ENCODE measurements at regions not wholly inside any gene's neighbourhood (a gene's known extent, or its start where the extent isn't known, plus 50 kb on each side); places are given as distances from the start of the nearest gene placed in this dataset.

- H3K9me3 Mint-ChIP-seq (ENCODE audit: unreplicated experiment) = no peaks in the 10 kb centered on the region
- no peaks in the 10 kb centered on the region for H3K4me1 Mint-ChIP-seq (ENCODE audit: unreplicated experiment)
- no peak for TF ChIP-seq CTCF (IDR thresholded peaks at IDR 0.05; ENCODE audit: unreplicated experiment)
- no peak for DNase-seq (ENCODE audit: low spot score)
- H3K36me3 Mint-ChIP-seq (ENCODE audit: low read depth, unreplicated experiment) = no peaks in the 10 kb centered on the region
- no peak overlapping the region for H3K27ac Mint-ChIP-seq (ENCODE audit: unreplicated experiment)
- H3K4me3 Mint-ChIP-seq (ENCODE audit: unreplicated experiment) = no peak overlapping the region
- H3K27me3 Mint-ChIP-seq (ENCODE audit: unreplicated experiment) = peaks cover 3% of the 10 kb centered on the region
Observed at GRCh38 chr3:28745916-28746617, 397.4 kb upstream of the AZI2 start.

- Mint-ChIP-seq H3K36me3 (ENCODE audit: low read depth, unreplicated experiment) (no peaks in the 10 kb centered on the region), H3K27me3 (ENCODE audit: unreplicated experiment) (peaks cover 3% of the 10 kb centered on the region), H3K27ac (ENCODE audit: unreplicated experiment) (no peak overlapping the region), H3K4me3 (ENCODE audit: unreplicated experiment) (no peak overlapping the region), H3K9me3 (ENCODE audit: unreplicated experiment) (no peaks in the 10 kb centered on the region), H3K4me1 (ENCODE audit: unreplicated experiment) (no peaks in the 10 kb centered on the region)
- TF ChIP-seq CTCF (IDR thresholded peaks at IDR 0.05; ENCODE audit: unreplicated experiment) = no peak
- no peak for DNase-seq (ENCODE audit: low spot score)
Observed at GRCh38 chr3:28746990-28747389, 398.4 kb upstream of the AZI2 start.

GRCh38 chr3:28751864-28752263 lies 403.2 kb upstream of the AZI2 start:
- no peak for DNase-seq (ENCODE audit: low spot score)
- no peaks in the 10 kb centered on the region for H3K36me3 Mint-ChIP-seq (ENCODE audit: low read depth, unreplicated experiment)
- no peaks in the 10 kb centered on the region for H3K9me3 Mint-ChIP-seq (ENCODE audit: unreplicated experiment)
- no peak overlapping the region for H3K27ac Mint-ChIP-seq (ENCODE audit: unreplicated experiment)
- H3K27me3 Mint-ChIP-seq (ENCODE audit: unreplicated experiment) = no peaks in the 10 kb centered on the region
- no peaks in the 10 kb centered on the region for H3K4me1 Mint-ChIP-seq (ENCODE audit: unreplicated experiment)
- no peak for TF ChIP-seq CTCF (IDR thresholded peaks at IDR 0.05; ENCODE audit: unreplicated experiment)
- H3K4me3 Mint-ChIP-seq (ENCODE audit: unreplicated experiment) = no peak overlapping the region

GRCh38 chr3:28752290-28752689 lies 403.7 kb upstream of the AZI2 start:
- H3K4me3 Mint-ChIP-seq (ENCODE audit: unreplicated experiment) = no peak overlapping the region
- TF ChIP-seq CTCF (IDR thresholded peaks at IDR 0.05; ENCODE audit: unreplicated experiment) = no peak

GRCh38 chr3:28756056-28756455 lies 407.4 kb upstream of the AZI2 start:
- no peak overlapping the region for H3K4me3 Mint-ChIP-seq (ENCODE audit: unreplicated experiment)
- DNase-seq (ENCODE audit: low spot score) = no peak
- H3K27me3 Mint-ChIP-seq (ENCODE audit: unreplicated experiment) = no peaks in the 10 kb centered on the region
- TF ChIP-seq CTCF (IDR thresholded peaks at IDR 0.05; ENCODE audit: unreplicated experiment) = no peak
- H3K9me3 Mint-ChIP-seq (ENCODE audit: unreplicated experiment) = no peaks in the 10 kb centered on the region
- no peaks in the 10 kb centered on the region for H3K36me3 Mint-ChIP-seq (ENCODE audit: low read depth, unreplicated experiment)
- no peak overlapping the region for H3K27ac Mint-ChIP-seq (ENCODE audit: unreplicated experiment)
- H3K4me1 Mint-ChIP-seq (ENCODE audit: unreplicated experiment) = no peaks in the 10 kb centered on the region

More at GRCh38 chr3:28752290-28752689, 403.7 kb upstream of the AZI2 start:
- Mint-ChIP-seq H3K4me1 (ENCODE audit: unreplicated experiment) (no peaks in the 10 kb centered on the region), H3K9me3 (ENCODE audit: unreplicated experiment) (no peaks in the 10 kb centered on the region), H3K27me3 (ENCODE audit: unreplicated experiment) (no peaks in the 10 kb centered on the region), H3K27ac (ENCODE audit: unreplicated experiment) (no peak overlapping the region), H3K36me3 (ENCODE audit: low read depth, unreplicated experiment) (no peaks in the 10 kb centered on the region)
- no peak for DNase-seq (ENCODE audit: low spot score)
